ENCODE measurements at regions not wholly inside any gene's neighbourhood (a gene's known extent, or its start where the extent isn't known, plus 50 kb on each side); places are given as distances from the start of the nearest gene placed in this dataset.

- no peak for DNase-seq (ENCODE audit: low spot score)
- H3K27me3 ChIP-seq (replicated peaks; ENCODE audit: insufficient read depth, low read depth, low read length, poor library complexity), result peaks cover 16% of the 10 kb centered on the region
- intact Hi-C loops (cut with micrococcal nuclease; ENCODE audit: unreplicated experiment), result no loop called here
- BruUV-seq (replicated peaks), result no TSS peak
- ChIA-PET CTCF (no interaction called here), POLR2A (ENCODE audit: low non-redundant PET) (no interaction called here)
- no peak overlapping the region for H3K27ac ChIP-seq (ENCODE audit: low read depth, low read length, poor library complexity, severe bottlenecking)
- H3K4me3 ChIP-seq (ENCODE audit: low read depth, low read length, poor library complexity, severe bottlenecking), result no peak overlapping the region
- no peaks in the 10 kb centered on the region for H3K36me3 ChIP-seq (ENCODE audit: insufficient read depth, low read length, poor library complexity, severe bottlenecking)
- H3K9me3 ChIP-seq (ENCODE audit: low read depth, low read length, poor library complexity, severe bottlenecking), result no peaks in the 10 kb centered on the region
- no peak for TF ChIP-seq CTCF (conservative IDR thresholded peaks at IDR 0.05; ENCODE audit: low read depth, low read length)
- no peak for TF ChIP-seq EZH2 (IDR thresholded peaks at IDR 0.05; ENCODE audit: borderline replicate concordance, low read depth, low read length, poor library complexity, severe bottlenecking)
- no peaks in the 10 kb centered on the region for H3K4me1 ChIP-seq (ENCODE audit: insufficient read depth, low read length, poor library complexity, severe bottlenecking)
Measured at GRCh38 chr10:125249948-125250347, 89.6 kb upstream of the CTBP2 start.

- Histone ChIP-seq H3K27me3 (replicated peaks; ENCODE audit: insufficient read depth, low read depth, low read length, poor library complexity) (peaks cover 16% of the 10 kb centered on the region), H3K9me3 (ENCODE audit: low read depth, low read length, poor library complexity, severe bottlenecking) (no peaks in the 10 kb centered on the region), H3K4me1 (ENCODE audit: insufficient read depth, low read length, poor library complexity, severe bottlenecking) (no peaks in the 10 kb centered on the region), H3K27ac (ENCODE audit: low read depth, low read length, poor library complexity, severe bottlenecking) (no peak overlapping the region), H3K36me3 (ENCODE audit: insufficient read depth, low read length, poor library complexity, severe bottlenecking) (no peaks in the 10 kb centered on the region), H3K4me3 (ENCODE audit: low read depth, low read length, poor library complexity, severe bottlenecking) (no peak overlapping the region)
- CTCF ChIA-PET, result no interaction called here
- no TSS peak for BruUV-seq (replicated peaks)
- TF ChIP-seq CTCF (conservative IDR thresholded peaks at IDR 0.05; ENCODE audit: low read depth, low read length) (no peak), EZH2 (IDR thresholded peaks at IDR 0.05; ENCODE audit: borderline replicate concordance, low read depth, low read length, poor library complexity, severe bottlenecking) (no peak)
- intact Hi-C loops (cut with micrococcal nuclease; ENCODE audit: unreplicated experiment), result no loop called here
- POLR2A ChIA-PET (ENCODE audit: low non-redundant PET), result no interaction called here
- DNase-seq (ENCODE audit: low spot score), result no peak
Measured at GRCh38 chr10:125248489-125248888, 88.1 kb upstream of the CTBP2 start.

GRCh38 chr10:125247576-125247975 is 87.2 kb upstream of the CTBP2 start:
- ChIA-PET CTCF (no interaction called here), POLR2A (ENCODE audit: low non-redundant PET) (no interaction called here)

More at GRCh38 chr10:125247576-125247975, 87.2 kb upstream of the CTBP2 start:
- TF ChIP-seq EZH2 (IDR thresholded peaks at IDR 0.05; ENCODE audit: borderline replicate concordance, low read depth, low read length, poor library complexity, severe bottlenecking) (no peak), CTCF (conservative IDR thresholded peaks at IDR 0.05; ENCODE audit: low read depth, low read length) (no peak)
- H3K27me3 ChIP-seq (replicated peaks; ENCODE audit: insufficient read depth, low read depth, low read length, poor library complexity), result peaks cover 16% of the 10 kb centered on the region
- H3K36me3 ChIP-seq (ENCODE audit: insufficient read depth, low read length, poor library complexity, severe bottlenecking), result no peaks in the 10 kb centered on the region
- no peak overlapping the region for H3K4me3 ChIP-seq (ENCODE audit: low read depth, low read length, poor library complexity, severe bottlenecking)
- no peak overlapping the region for H3K27ac ChIP-seq (ENCODE audit: low read depth, low read length, poor library complexity, severe bottlenecking)
- BruUV-seq (replicated peaks), result no TSS peak
- H3K9me3 ChIP-seq (ENCODE audit: low read depth, low read length, poor library complexity, severe bottlenecking), result no peaks in the 10 kb centered on the region
- no peak for DNase-seq (ENCODE audit: low spot score)
- intact Hi-C loops (cut with micrococcal nuclease; ENCODE audit: unreplicated experiment), result no loop called here
- no peaks in the 10 kb centered on the region for H3K4me1 ChIP-seq (ENCODE audit: insufficient read depth, low read length, poor library complexity, severe bottlenecking)
